Keratinocyte (primary cell): ENCODE measurements at regions not wholly inside any gene's neighbourhood (a gene's known extent, or its start where the extent isn't known, plus 50 kb on each side); places are given as distances from the start of the nearest gene placed in this dataset.

ENCODE experiments used
- DNase-seq: peaks from one replicate; pipeline ENCODE4 v3.0.0-alpha.2; 2011; ENCODE audit warnings: low read depth, missing footprints, low spot score
- FAIRE-seq: peaks from 2 replicates; lab custom pipeline; 2011; peaks lifted over from hg19 to GRCh38; lab: Jason Lieb, UNC
- H2AFZ ChIP-seq: 2 replicates; pipeline ENCODE4 v1.6.0; 2012; ENCODE audit warnings: low read length, control low read depth, inconsistent platforms; ENCODE audit not compliant: control insufficient read depth
- H3K27ac ChIP-seq: 2 replicates; pipeline ENCODE4 v1.5.1; 2011; ENCODE audit warnings: low read length; ENCODE audit not compliant: control insufficient read depth, insufficient read depth
- H3K27me3 ChIP-seq: 3 replicates; pipeline ENCODE4 v1.6.0; 2011; ENCODE audit warnings: low read length; ENCODE audit not compliant: control insufficient read depth, insufficient read depth; ENCODE audit errors: extremely low read depth
- H3K36me3 ChIP-seq, 2 experiments: 2 replicates in 1 of 2; 3 replicates in 1 of 2; pipeline ENCODE4 v1.5.1; 2011; ENCODE audit warnings: low read length in 2 of 2, mild to moderate bottlenecking in 1 of 2; ENCODE audit not compliant: control insufficient read depth in 2 of 2, insufficient read depth in 2 of 2; ENCODE audit errors: extremely low read depth in 1 of 2
- H3K4me1 ChIP-seq: 3 replicates; pipeline ENCODE4 v1.5.1; 2011; ENCODE audit warnings: low read length; ENCODE audit not compliant: control insufficient read depth, insufficient read depth; ENCODE audit errors: extremely low read depth
- H3K4me2 ChIP-seq: 3 replicates; pipeline ENCODE4 v1.6.0; 2011; ENCODE audit warnings: low read depth, low read length; ENCODE audit not compliant: control insufficient read depth, insufficient read depth; ENCODE audit errors: extremely low read depth
- H3K4me3 ChIP-seq, 3 experiments: fragments of 200-600 bp in 1 of 3; sonication (generic) in 1 of 3; 2 replicates in 2 of 3; 3 replicates in 1 of 3; pipeline ENCODE4 v1.5.1; 2011 to 2016; ENCODE audit warnings: low read length in 3 of 3, mild to moderate bottlenecking in 3 of 3, control low read depth in 2 of 3, inconsistent platforms in 1 of 3, low read depth in 1 of 3, mixed read lengths in 1 of 3, mixed run types in 1 of 3, moderate library complexity in 1 of 3; ENCODE audit not compliant: control insufficient read depth in 2 of 3, insufficient read depth in 2 of 3; ENCODE audit errors: extremely low read depth in 1 of 3
- H3K79me2 ChIP-seq: 2 replicates; pipeline ENCODE4 v1.6.0; 2012; ENCODE audit warnings: low read length; ENCODE audit not compliant: control insufficient read depth, insufficient read depth
- H3K9ac ChIP-seq: 3 replicates; pipeline ENCODE4 v1.6.0; 2011; ENCODE audit warnings: low read length; ENCODE audit not compliant: control insufficient read depth, insufficient read depth; ENCODE audit errors: extremely low read depth
- H3K9me1 ChIP-seq: 3 replicates; pipeline ENCODE4 v1.6.0; 2011; ENCODE audit warnings: low read length; ENCODE audit not compliant: control insufficient read depth, insufficient read depth; ENCODE audit errors: extremely low read depth
- H3K9me3 ChIP-seq: 2 replicates; pipeline ENCODE4 v1.5.1; 2012; ENCODE audit warnings: low read depth, low read length; ENCODE audit not compliant: control insufficient read depth
- H4K20me1 ChIP-seq: 3 replicates; pipeline ENCODE4 v1.6.0; 2011; ENCODE audit warnings: low read length; ENCODE audit not compliant: control insufficient read depth, insufficient read depth; ENCODE audit errors: extremely low read depth
- CTCF ChIP-seq, 3 experiments: IDR thresholded peaks in 1 of 3; conservative IDR thresholded peaks in 1 of 3; optimal IDR thresholded peaks in 1 of 3; 2 replicates in 2 of 3; 3 replicates in 1 of 3; pipeline versions ENCODE3 to v1.5.1; 2011; ENCODE audit warnings: low read length in 3 of 3, mild to moderate bottlenecking in 3 of 3, moderate library complexity in 2 of 3, control low read depth in 1 of 3, inconsistent platforms in 1 of 3; ENCODE audit not compliant: insufficient read depth in 2 of 3; ENCODE audit errors: extremely low read depth in 1 of 3
- EZH2 ChIP-seq: IDR thresholded peaks from one replicate; pipeline ENCODE4 v1.6.1; 2012; ENCODE audit warnings: inconsistent platforms, mild to moderate bottlenecking, low read length, moderate library complexity
- dilution Hi-C: fragments of 300-500 bp; cut with MboI; formaldehyde crosslinking; loops from one replicate; pipeline ENCODE4 v1.7.0; 2020; ENCODE audit warnings: low sequenced_read_pairs; ENCODE audit not compliant: extremely low pct_ligation_motif_present

- Histone ChIP-seq H3K4me2 (no peak overlapping the region), H2AFZ (no peak overlapping the region), H3K9ac (no peak overlapping the region), H3K4me3 (no peak overlapping the region), H3K9me3 (peaks cover 4% of the 10 kb centered on the region), H3K27ac (no peak overlapping the region), H3K79me2 (no peaks in the 10 kb centered on the region), H3K9me1 (no peaks in the 10 kb centered on the region), H3K36me3 (no peaks in the 10 kb centered on the region), H4K20me1 (no peaks in the 10 kb centered on the region), H3K4me1 (no peaks in the 10 kb centered on the region), H3K27me3 (no peaks in the 10 kb centered on the region)
- TF ChIP-seq EZH2 (no peak), CTCF (optimal IDR thresholded peaks at IDR 0.05 in 1 of 3, IDR thresholded peaks at IDR 0.05 in 1 of 3, conservative IDR thresholded peaks at IDR 0.05 in 1 of 3; ENCODE audit: extremely low read depth in 1 of 3, insufficient read depth in 2 of 3, low read length in 3 of 3) (no peak)
- FAIRE-seq (no peak), DNase-seq (no peak)
- dilution Hi-C loops: no loop called here
Measured at GRCh38 chr6:67560068-67560467, 1075.0 kb upstream of the ADGRB3 start.

- H3K27ac ChIP-seq: no peak overlapping the region
- DNase-seq (no peak), FAIRE-seq (no peak)
- H3K9me1 ChIP-seq: no peaks in the 10 kb centered on the region
- no peaks in the 10 kb centered on the region for H4K20me1 ChIP-seq
- no peak for TF ChIP-seq EZH2
- TF ChIP-seq CTCF (optimal IDR thresholded peaks at IDR 0.05 in 1 of 3, IDR thresholded peaks at IDR 0.05 in 1 of 3, conservative IDR thresholded peaks at IDR 0.05 in 1 of 3; ENCODE audit: extremely low read depth in 1 of 3, insufficient read depth in 2 of 3, low read length in 3 of 3): no peak
- H2AFZ ChIP-seq: no peak overlapping the region
- H3K9me3 ChIP-seq: peaks cover 4% of the 10 kb centered on the region
- dilution Hi-C loops: no loop called here
- no peaks in the 10 kb centered on the region for H3K79me2 ChIP-seq
- H3K9ac ChIP-seq: no peak overlapping the region
- no peaks in the 10 kb centered on the region for H3K36me3 ChIP-seq
- H3K4me2 ChIP-seq: no peak overlapping the region
- no peak overlapping the region for H3K4me3 ChIP-seq
- H3K4me1 ChIP-seq: no peaks in the 10 kb centered on the region
- no peaks in the 10 kb centered on the region for H3K27me3 ChIP-seq
Measured at GRCh38 chr6:67558985-67559384, 1076.1 kb upstream of the ADGRB3 start.
